OCI-LY7 (cell line): ENCODE measurements at regions not wholly inside any gene's neighbourhood (a gene's known extent, or its start where the extent isn't known, plus 50 kb on each side); places are given as distances from the start of the nearest gene placed in this dataset.

Experiments used
- EZH2phosphoT487 ChIP-seq: fragments of 200-600 bp; sonication (generic); IDR thresholded peaks from 2 replicates; pipeline ENCODE4 v1.6.1; 2018; ENCODE audit warnings: low read depth, borderline replicate concordance, mild to moderate bottlenecking, mixed run types, antibody characterized with exemption, low read length, moderate library complexity, mixed read lengths
- TF ChIP-seq, protein P1 (sequence below): fragments of 200-600 bp; sonication (generic); conservative IDR thresholded peaks from 2 replicates; pipeline ENCODE4 v1.5.1; 2014; ENCODE audit warnings: mild to moderate bottlenecking, antibody characterized with exemption, low read length, moderate library complexity, mixed read lengths

DNA sequence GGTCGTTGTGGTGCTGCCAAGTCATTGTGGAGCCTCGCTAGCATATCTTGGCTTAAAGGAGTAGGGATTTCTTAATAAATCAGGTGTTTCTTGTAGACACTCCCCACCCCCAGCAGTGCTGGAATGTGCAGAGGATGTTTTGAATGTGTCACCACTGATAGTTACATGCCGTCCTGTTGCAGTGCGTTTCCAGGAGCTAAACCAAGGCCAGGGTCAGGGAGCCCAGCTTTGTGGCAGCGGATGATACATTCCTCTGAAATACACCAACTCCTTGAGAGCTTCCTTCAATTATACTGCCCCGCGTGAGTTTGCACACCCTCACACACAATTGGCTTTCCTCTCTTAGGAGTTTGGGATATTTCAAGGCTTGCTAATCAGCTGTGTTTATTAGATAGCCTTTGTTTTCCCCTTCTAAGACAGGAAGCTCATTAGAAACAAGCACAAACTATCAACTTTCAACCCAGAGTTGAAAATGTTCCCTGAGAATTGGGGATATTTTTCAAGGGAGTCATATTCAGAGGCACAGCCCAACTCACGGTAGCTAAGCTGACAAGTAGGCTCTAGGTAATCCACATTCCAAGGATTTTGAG is 154.9 kb downstream of the C12orf75 start:
- TF ChIP-seq, protein P1, sequence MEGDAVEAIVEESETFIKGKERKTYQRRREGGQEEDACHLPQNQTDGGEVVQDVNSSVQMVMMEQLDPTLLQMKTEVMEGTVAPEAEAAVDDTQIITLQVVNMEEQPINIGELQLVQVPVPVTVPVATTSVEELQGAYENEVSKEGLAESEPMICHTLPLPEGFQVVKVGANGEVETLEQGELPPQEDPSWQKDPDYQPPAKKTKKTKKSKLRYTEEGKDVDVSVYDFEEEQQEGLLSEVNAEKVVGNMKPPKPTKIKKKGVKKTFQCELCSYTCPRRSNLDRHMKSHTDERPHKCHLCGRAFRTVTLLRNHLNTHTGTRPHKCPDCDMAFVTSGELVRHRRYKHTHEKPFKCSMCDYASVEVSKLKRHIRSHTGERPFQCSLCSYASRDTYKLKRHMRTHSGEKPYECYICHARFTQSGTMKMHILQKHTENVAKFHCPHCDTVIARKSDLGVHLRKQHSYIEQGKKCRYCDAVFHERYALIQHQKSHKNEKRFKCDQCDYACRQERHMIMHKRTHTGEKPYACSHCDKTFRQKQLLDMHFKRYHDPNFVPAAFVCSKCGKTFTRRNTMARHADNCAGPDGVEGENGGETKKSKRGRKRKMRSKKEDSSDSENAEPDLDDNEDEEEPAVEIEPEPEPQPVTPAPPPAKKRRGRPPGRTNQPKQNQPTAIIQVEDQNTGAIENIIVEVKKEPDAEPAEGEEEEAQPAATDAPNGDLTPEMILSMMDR: no peak
- no peak for TF ChIP-seq EZH2phosphoT487
